ENCODE measurements at regions not wholly inside any gene's neighbourhood (a gene's known extent, or its start where the extent isn't known, plus 50 kb on each side); places are given as distances from the start of the nearest gene placed in this dataset.

- TF ChIP-seq CTCF (conservative IDR thresholded peaks at IDR 0.05; ENCODE audit: low read depth in 2 of 2) (no peak), REST (IDR thresholded peaks at IDR 0.05; ENCODE audit: unreplicated experiment) (no peak), POLR2AphosphoS5 (IDR thresholded peaks at IDR 0.05; ENCODE audit: low read depth) (no peak), JUNB (IDR thresholded peaks at IDR 0.05; ENCODE audit: unreplicated experiment) (no peak), STAT1 (IDR thresholded peaks at IDR 0.05; ENCODE audit: unreplicated experiment) (no peak), EZH2 (IDR thresholded peaks at IDR 0.05; ENCODE audit: low read depth, unreplicated experiment) (no peak), EZH2phosphoT487 (IDR thresholded peaks at IDR 0.05; ENCODE audit: unreplicated experiment) (no peak)
Observed at GRCh38 chr11:97770570-97770969, 1250.2 kb upstream of the CNTN5 start.

Measured in GM23338 (cell line).